ENCODE measurements at regions not wholly inside any gene's neighbourhood (a gene's known extent, or its start where the extent isn't known, plus 50 kb on each side); places are given as distances from the start of the nearest gene placed in this dataset.
"Not testable (repeated sequence)": the region's sequence is repeated elsewhere in the genome, so short reads cannot be mapped to it uniquely, and the experiment has no call there.

- DNase-seq: no peak
Measured at GRCh38 chr12:9334041-9334692, 126.0 kb upstream of the PZP start.

- no peak for DNase-seq
Measured at GRCh38 chr12:9333161-9333560, 125.0 kb upstream of the PZP start.

DNA sequence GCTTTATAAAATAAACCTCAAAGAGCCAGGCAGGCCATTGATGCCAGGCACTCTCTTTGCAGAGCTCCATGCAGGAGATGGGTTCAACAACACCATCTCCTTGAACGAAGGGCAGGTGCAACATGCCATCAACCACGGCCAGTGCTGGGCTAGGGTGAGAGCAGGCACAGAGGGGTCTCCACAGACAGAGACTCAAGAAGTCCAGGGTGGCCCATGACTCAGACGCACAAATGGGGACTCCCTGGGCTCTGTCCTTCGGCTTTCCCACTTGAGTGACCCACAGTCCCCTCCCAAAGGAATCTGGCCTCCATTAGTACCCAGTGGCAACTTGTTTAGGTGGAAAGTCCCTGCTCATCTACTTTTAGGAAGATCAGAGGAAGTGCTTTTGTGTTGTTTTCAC is 124.4 kb upstream of the PZP start:
- DNase-seq: no peak

- no peak for DNase-seq
Measured at GRCh38 chr12:9331218-9331626, 123.0 kb upstream of the PZP start.

DNA sequence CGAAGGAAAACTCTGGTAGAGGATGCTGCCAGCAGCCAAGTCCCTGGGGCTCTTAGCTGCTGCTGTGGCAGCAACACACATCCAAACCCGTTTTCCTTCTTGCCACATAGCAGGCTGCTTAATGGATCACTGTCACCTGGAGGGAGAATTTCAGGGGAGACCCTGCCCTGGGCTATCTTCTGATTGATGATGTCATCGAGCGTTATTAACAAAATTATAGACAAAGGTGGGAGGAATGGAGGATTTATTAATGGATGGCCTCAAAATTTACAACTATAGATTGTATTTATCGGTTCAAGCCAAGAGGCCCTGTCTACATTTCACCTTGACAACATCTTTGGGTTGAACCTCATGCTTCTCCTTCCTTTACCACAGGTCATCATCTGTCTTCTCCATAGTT is 120.8 kb upstream of the PZP start:
- DNase-seq: no peak

GRCh38 chr12:9328065-9328464 is 119.9 kb upstream of the PZP start:
- no peak for DNase-seq

GRCh38 chr12:9327320-9327719 is 119.1 kb upstream of the PZP start:
- DNase-seq: no peak

DNA sequence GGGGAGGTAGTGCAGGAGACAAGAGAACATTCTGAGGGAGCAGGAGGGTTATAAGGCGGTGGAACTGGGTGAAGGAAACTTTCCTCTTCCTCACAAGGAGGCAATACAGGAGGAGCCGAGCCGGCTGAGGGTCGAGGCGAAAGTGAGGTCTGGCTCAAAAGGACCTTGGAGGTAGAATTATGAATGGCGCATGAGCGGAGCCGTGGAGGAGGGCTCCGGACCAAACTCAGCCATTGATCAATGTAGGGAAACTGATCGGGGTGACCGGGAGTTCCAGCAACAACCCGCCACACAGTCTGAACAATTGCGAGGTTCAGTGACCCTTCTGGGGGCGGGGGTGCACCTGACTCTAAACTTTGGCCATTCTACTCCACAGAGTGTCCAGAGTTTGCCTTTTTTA is 118.7 kb upstream of the PZP start:
- DNase-seq: not testable (repeated sequence)

- no peak for DNase-seq
Measured at GRCh38 chr12:9326085-9326484, 117.9 kb upstream of the PZP start.

- DNase-seq: no peak
Measured at GRCh38 chr12:9325471-9325870, 117.3 kb upstream of the PZP start.

- no peak for DNase-seq
Measured at GRCh38 chr12:9324782-9325181, 116.6 kb upstream of the PZP start.

DNA sequence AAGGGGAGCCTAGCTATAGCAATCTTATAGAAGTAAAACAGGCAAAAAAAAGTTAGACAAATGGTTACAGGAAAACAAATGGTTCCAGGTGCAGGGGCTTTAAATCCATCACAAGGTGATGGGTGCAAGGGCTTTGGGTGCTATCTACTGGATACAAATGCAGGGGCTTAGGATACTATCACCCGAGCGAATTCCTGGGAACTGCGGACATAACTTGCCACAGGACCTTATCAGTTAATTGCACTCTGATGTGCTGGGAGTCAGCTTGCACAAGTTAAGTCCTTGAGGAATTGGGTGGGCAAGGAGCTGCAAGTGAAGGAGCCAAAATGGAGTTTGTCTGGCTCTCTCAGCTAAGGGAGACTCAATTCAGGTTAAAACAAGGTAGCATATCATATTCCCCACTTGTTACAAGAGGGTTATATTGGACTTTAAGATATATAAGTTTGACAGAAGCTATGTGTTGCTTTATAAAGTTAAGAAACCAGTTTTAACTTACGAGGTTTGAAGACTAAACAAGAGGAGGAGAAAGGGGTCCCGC is 115.0 kb upstream of the PZP start:
- no peak for DNase-seq

- no peak for DNase-seq
Measured at GRCh38 chr12:9319842-9320173, 111.6 kb upstream of the PZP start.

DNA sequence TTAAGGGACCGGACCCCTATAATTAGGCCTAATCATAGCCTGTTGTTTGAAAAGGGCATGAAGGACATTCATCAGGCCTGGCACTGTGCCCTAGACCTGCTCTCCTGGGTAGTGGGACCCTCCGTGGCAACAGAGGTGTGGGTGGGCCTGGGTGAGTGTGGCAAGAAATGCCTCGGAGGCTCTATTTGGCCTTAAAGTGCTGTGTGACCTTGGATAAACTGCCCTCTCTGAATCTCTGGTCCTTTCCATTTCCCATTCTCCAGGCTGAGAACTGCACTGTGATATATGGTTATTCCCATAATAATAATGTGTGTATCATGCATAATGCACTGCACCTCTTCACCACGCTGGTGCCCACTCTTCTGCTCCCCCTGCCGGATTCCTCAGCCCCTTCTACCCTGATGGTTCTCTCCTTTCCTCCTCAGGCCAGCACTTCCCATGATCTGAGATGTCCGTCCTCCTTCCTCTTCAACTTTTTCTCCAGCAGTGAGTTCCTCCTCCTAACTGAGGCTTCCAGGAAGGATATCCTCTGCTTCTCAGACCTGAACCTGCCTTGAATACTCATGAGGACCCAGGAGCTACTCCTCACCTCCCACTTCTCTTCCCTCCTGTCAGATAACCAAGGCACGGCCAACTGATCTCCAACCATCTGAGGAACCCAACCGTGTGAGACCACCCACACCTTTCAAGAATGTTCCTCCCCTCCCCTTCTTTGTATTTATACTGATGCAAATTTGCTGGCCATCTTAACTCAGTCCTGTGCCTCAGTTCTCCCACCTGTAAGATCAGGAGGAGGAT is 111.0 kb upstream of the PZP start:
- no peak for DNase-seq

DNA sequence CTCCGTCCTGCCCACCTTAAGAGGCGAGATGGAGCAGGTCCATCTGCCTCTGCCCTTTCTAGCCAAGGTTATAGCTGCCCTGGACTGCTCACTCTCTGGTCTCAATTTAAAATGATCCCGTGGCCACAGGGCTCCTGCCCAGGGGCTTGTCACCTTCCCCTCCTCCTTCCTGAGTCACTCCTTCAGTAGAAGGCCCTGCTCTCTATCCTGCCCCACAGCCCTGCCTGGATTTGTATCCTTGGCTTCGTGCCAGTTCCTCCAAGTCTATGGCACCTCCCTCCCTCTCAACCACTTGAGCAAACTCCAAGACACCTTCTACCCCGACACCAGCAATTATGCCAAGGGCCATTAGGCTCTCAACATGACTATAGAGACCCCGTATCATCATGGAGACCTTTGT is 105.3 kb upstream of the PZP start:
- DNase-seq: not testable (repeated sequence)

- DNase-seq: not testable (repeated sequence)
Measured at GRCh38 chr12:9312406-9313392, 104.5 kb upstream of the PZP start.

DNA sequence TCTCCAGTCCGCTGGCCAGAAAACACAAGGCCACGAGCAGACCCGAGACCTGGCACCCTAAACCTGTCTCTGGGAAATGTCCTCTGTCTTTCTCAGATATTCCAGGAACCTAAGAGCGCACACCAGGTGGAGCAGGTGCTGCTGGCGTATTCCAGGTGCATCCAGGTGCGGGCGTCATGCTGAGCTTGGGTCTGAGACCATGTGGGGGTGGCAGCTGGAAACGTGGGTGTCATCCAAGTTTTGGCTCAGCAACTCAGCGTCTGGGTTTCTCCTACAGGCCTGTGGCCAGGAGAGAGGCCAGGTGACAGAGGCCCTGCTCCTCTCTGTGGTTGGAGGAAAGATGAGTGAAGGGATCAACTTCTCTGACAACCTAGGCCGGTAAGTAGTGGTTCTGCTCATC is 103.3 kb upstream of the PZP start:
- DNase-seq: not testable (repeated sequence)

DNA sequence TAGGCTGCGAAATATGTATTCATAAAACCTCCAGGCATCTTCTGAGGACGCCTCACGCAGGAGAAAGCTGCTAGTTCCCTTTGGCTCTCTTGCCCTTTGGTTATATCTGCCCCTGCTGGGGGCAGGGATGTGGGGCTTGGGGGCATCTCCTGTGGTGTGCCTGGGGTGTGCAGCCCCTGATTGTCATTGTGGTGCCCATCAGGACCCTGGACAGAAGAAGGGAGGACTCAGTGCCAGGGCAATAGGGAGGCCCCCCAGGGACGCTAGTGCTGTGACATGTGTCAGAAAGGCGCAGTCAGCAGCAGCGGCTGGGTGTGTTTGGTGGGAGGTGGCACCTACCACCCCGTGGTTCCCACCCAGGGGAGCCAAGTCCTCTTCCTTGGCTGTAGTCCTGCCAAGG is 102.5 kb upstream of the PZP start:
- not testable (repeated sequence) for DNase-seq

- not testable (repeated sequence) for DNase-seq
Measured at GRCh38 chr12:9309749-9310148, 101.6 kb upstream of the PZP start.

GRCh38 chr12:9308745-9309144 is 100.5 kb upstream of the PZP start:
- DNase-seq: not testable (repeated sequence)

- not testable (repeated sequence) for DNase-seq
Measured at GRCh38 chr12:9308163-9308562, 100.0 kb upstream of the PZP start.

DNA sequence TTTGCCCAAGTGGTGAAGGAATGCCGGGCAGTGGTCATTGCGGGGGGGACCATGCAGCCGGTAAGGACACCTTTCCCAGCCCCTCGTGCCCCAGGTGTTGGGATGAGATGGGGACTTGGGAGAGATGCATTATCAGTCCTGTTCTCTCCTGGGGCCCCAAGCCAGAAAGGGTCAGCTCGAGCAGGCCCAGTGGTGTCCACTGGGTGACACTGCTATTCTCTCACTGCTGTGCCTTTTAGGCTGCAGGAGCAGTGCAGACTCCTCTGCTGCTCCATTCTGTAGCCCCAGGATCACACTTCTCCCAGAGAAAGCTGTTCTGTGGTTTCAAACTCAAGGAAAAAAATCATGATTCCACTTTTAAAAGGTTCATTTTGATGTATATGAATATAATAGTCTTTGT is 99.1 kb upstream of the PZP start:
- DNase-seq: not testable (repeated sequence)

DNA sequence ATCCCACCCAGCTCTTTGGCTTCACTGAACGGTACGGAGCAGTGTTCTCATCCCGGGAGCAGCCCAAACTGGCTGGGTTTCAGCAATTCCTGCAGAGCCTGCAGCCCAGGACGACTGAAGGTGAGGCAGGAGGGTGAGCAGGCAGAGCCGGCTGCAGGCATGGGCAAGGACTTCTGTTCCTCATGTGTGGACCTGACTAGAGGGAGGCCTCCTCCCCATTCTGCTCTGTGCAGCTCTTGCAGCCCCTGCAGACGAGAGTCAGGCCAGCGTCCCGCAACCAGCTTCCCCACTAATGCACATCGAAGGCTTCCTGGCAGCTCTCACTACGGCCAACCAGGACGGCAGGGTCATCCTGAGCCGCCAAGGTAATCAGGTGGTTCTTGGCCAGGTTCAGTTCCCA is 97.8 kb upstream of the PZP start:
- DNase-seq: not testable (repeated sequence)
